ENCODE measurements at regions not wholly inside any gene's neighbourhood (a gene's known extent, or its start where the extent isn't known, plus 50 kb on each side); places are given as distances from the start of the nearest gene placed in this dataset.
"Not testable (repeated sequence)": the region's sequence is repeated elsewhere in the genome, so short reads cannot be mapped to it uniquely, and the experiment has no call there.

GRCh38 chr2:82992968-82993367 is 1466.1 kb downstream of the SUCLG1 start:
- Histone ChIP-seq H3K9me3 (ENCODE audit: control insufficient read depth in 2 of 3, low read length in 3 of 3) (no peaks in the 10 kb centered on the region), H3K27ac (ENCODE audit: low read depth, low read length) (no peak overlapping the region), H3K4me1 (ENCODE audit: control insufficient read depth in 2 of 2, insufficient read depth in 2 of 2, low read length in 2 of 2) (no peaks in the 10 kb centered on the region), H3K27me3 (ENCODE audit: control insufficient read depth in 2 of 2, insufficient read depth in 2 of 2, low read length in 2 of 2) (no peaks in the 10 kb centered on the region), H3K4me3 (ENCODE audit: low read length) (no peak overlapping the region), H3K36me3 (ENCODE audit: control insufficient read depth in 2 of 3, insufficient read depth in 3 of 3, low read length in 3 of 3) (no peaks in the 10 kb centered on the region)
- ChIA-PET CTCF (no interaction called here), POLR2A (no interaction called here)
- Mint-ChIP-seq H3K4me1 (no peaks in the 10 kb centered on the region), H3K4me3 (no peak overlapping the region), H3K36me3 (no peaks in the 10 kb centered on the region), H3K27ac (no peak overlapping the region), H3K27me3 (no peaks in the 10 kb centered on the region), H3K9me3 (peaks cover 0 to 16% (median 0%) of the 10 kb centered on the region in 11 donors)
- ATAC-seq (no peak), DNase-seq (no peak)
- intact Hi-C loops (cut with micrococcal nuclease) = no loop called here

GRCh38 chr2:82987706-82988105 is 1471.4 kb downstream of the SUCLG1 start:
- CTCF ChIA-PET; POLR2A ChIA-PET; H3K4me3 Mint-ChIP-seq; H3K27ac ChIP-seq (ENCODE audit: low read depth, low read length); H3K36me3 Mint-ChIP-seq; intact Hi-C loops (cut with micrococcal nuclease); H3K4me3 ChIP-seq (ENCODE audit: low read length); H3K36me3 ChIP-seq (ENCODE audit: control insufficient read depth in 2 of 3, insufficient read depth in 3 of 3, low read length in 3 of 3); DNase-seq; H3K4me1 Mint-ChIP-seq; H3K27me3 ChIP-seq (ENCODE audit: control insufficient read depth in 2 of 2, insufficient read depth in 2 of 2, low read length in 2 of 2); H3K4me1 ChIP-seq (ENCODE audit: control insufficient read depth in 2 of 2, insufficient read depth in 2 of 2, low read length in 2 of 2); H3K27me3 Mint-ChIP-seq; H3K27ac Mint-ChIP-seq; H3K9me3 ChIP-seq (ENCODE audit: control insufficient read depth in 2 of 3, low read length in 3 of 3); ATAC-seq: not testable (repeated sequence)
- peaks cover 0 to 21% (median 8%) of the 10 kb centered on the region in 11 donors for H3K9me3 Mint-ChIP-seq

GRCh38 chr2:82986899-82987298 is 1472.2 kb downstream of the SUCLG1 start:
- POLR2A ChIA-PET = no interaction called here

GRCh38 chr2:82985572-82986197 is 1473.4 kb downstream of the SUCLG1 start:
- Histone ChIP-seq H3K4me1 (ENCODE audit: control insufficient read depth in 2 of 2, insufficient read depth in 2 of 2, low read length in 2 of 2) (no peaks in the 10 kb centered on the region), H3K4me3 (ENCODE audit: low read length) (no peak overlapping the region), H3K9me3 (ENCODE audit: control insufficient read depth in 2 of 3, low read length in 3 of 3) (peaks cover 0 to 4% (median 0%) of the 10 kb centered on the region in 3 experiments), H3K36me3 (ENCODE audit: control insufficient read depth in 2 of 3, insufficient read depth in 3 of 3, low read length in 3 of 3) (no peaks in the 10 kb centered on the region), H3K27me3 (ENCODE audit: control insufficient read depth in 2 of 2, insufficient read depth in 2 of 2, low read length in 2 of 2) (no peaks in the 10 kb centered on the region), H3K27ac (ENCODE audit: low read depth, low read length) (no peak overlapping the region)
- ATAC-seq = no peak
- Mint-ChIP-seq H3K27me3 (no peaks in the 10 kb centered on the region), H3K27ac (no peak overlapping the region), H3K4me3 (no peak overlapping the region), H3K9me3 (peaks cover 0 to 25% (median 11%) of the 10 kb centered on the region in 11 donors), H3K4me1 (no peaks in the 10 kb centered on the region), H3K36me3 (no peaks in the 10 kb centered on the region)
- ChIA-PET CTCF (no interaction called here), POLR2A (no interaction called here)
- DNase-seq = no peak
- intact Hi-C loops (cut with micrococcal nuclease) = no loop called here

More at GRCh38 chr2:82986899-82987298, 1472.2 kb downstream of the SUCLG1 start:
- CTCF ChIA-PET = no interaction called here
- no peak overlapping the region for H3K27ac ChIP-seq (ENCODE audit: low read depth, low read length)
- Mint-ChIP-seq H3K36me3 (no peaks in the 10 kb centered on the region), H3K27ac (no peak overlapping the region), H3K27me3 (no peaks in the 10 kb centered on the region), H3K4me1 (no peaks in the 10 kb centered on the region), H3K9me3 (peaks cover 0 to 24% (median 11%) of the 10 kb centered on the region in 11 donors), H3K4me3 (no peak overlapping the region)
- H3K9me3 ChIP-seq (ENCODE audit: control insufficient read depth in 2 of 3, low read length in 3 of 3) = peaks cover 0 to 4% (median 0%) of the 10 kb centered on the region in 3 experiments
- ATAC-seq = no peak
- intact Hi-C loops (cut with micrococcal nuclease) = no loop called here
- no peak overlapping the region for H3K4me3 ChIP-seq (ENCODE audit: low read length)
- H3K27me3 ChIP-seq (ENCODE audit: control insufficient read depth in 2 of 2, insufficient read depth in 2 of 2, low read length in 2 of 2) = no peaks in the 10 kb centered on the region
- no peaks in the 10 kb centered on the region for H3K4me1 ChIP-seq (ENCODE audit: control insufficient read depth in 2 of 2, insufficient read depth in 2 of 2, low read length in 2 of 2)
- H3K36me3 ChIP-seq (ENCODE audit: control insufficient read depth in 2 of 3, insufficient read depth in 3 of 3, low read length in 3 of 3) = no peaks in the 10 kb centered on the region
- DNase-seq = no peak

- Histone ChIP-seq H3K4me1 (ENCODE audit: control insufficient read depth in 2 of 2, insufficient read depth in 2 of 2, low read length in 2 of 2) (no peaks in the 10 kb centered on the region), H3K4me3 (ENCODE audit: low read length) (no peak overlapping the region), H3K27me3 (ENCODE audit: control insufficient read depth in 2 of 2, insufficient read depth in 2 of 2, low read length in 2 of 2) (no peaks in the 10 kb centered on the region), H3K9me3 (ENCODE audit: control insufficient read depth in 2 of 3, low read length in 3 of 3) (no peaks in the 10 kb centered on the region), H3K27ac (ENCODE audit: low read depth, low read length) (no peak overlapping the region), H3K36me3 (ENCODE audit: control insufficient read depth in 2 of 3, insufficient read depth in 3 of 3, low read length in 3 of 3) (no peaks in the 10 kb centered on the region)
- Mint-ChIP-seq H3K27ac (no peak overlapping the region), H3K27me3 (no peaks in the 10 kb centered on the region), H3K9me3 (peaks cover 0 to 21% (median 2%) of the 10 kb centered on the region in 11 donors), H3K4me3 (no peak overlapping the region), H3K4me1 (no peaks in the 10 kb centered on the region), H3K36me3 (no peaks in the 10 kb centered on the region)
- ChIA-PET CTCF (no interaction called here), POLR2A (no interaction called here)
- intact Hi-C loops (cut with micrococcal nuclease) = no loop called here
- DNase-seq (no peak), ATAC-seq (no peak)
These were observed 1490.7 kb downstream of the SUCLG1 start for GRCh38 chr2:82968358-82968757.

GRCh38 chr2:82964341-82964740 is 1494.7 kb downstream of the SUCLG1 start:
- no peaks in the 10 kb centered on the region for H3K27me3 Mint-ChIP-seq

GRCh38 chr2:82959727-82960126 is 1499.4 kb downstream of the SUCLG1 start:
- CTCF ChIA-PET = no interaction called here
- H3K4me3 Mint-ChIP-seq = no peak overlapping the region
- intact Hi-C loops (cut with micrococcal nuclease) = no loop called here
- H3K27ac ChIP-seq (ENCODE audit: low read depth, low read length) = no peak overlapping the region
- no peaks in the 10 kb centered on the region for H3K4me1 ChIP-seq (ENCODE audit: control insufficient read depth in 2 of 2, insufficient read depth in 2 of 2, low read length in 2 of 2)
- H3K36me3 ChIP-seq (ENCODE audit: control insufficient read depth in 2 of 3, insufficient read depth in 3 of 3, low read length in 3 of 3) = no peaks in the 10 kb centered on the region
- POLR2A ChIA-PET = no interaction called here
- no peaks in the 10 kb centered on the region for H3K27me3 Mint-ChIP-seq
- no peak overlapping the region for H3K27ac Mint-ChIP-seq
- DNase-seq = no peak
- no peak overlapping the region for H3K4me3 ChIP-seq (ENCODE audit: low read length)
- no peaks in the 10 kb centered on the region for H3K4me1 Mint-ChIP-seq
- H3K9me3 ChIP-seq (ENCODE audit: control insufficient read depth in 2 of 3, low read length in 3 of 3) = no peaks in the 10 kb centered on the region
- no peaks in the 10 kb centered on the region for H3K36me3 Mint-ChIP-seq
- H3K9me3 Mint-ChIP-seq = peaks cover 0 to 7% (median 2%) of the 10 kb centered on the region in 11 donors
- H3K27me3 ChIP-seq (ENCODE audit: control insufficient read depth in 2 of 2, insufficient read depth in 2 of 2, low read length in 2 of 2) = no peaks in the 10 kb centered on the region
- ATAC-seq = no peak

More at GRCh38 chr2:82964341-82964740, 1494.7 kb downstream of the SUCLG1 start:
- POLR2A ChIA-PET = no interaction called here
- Histone ChIP-seq H3K9me3 (ENCODE audit: control insufficient read depth in 2 of 3, low read length in 3 of 3) (no peaks in the 10 kb centered on the region), H3K36me3 (ENCODE audit: control insufficient read depth in 2 of 3, insufficient read depth in 3 of 3, low read length in 3 of 3) (no peaks in the 10 kb centered on the region), H3K27ac (ENCODE audit: low read depth, low read length) (no peak overlapping the region), H3K4me3 (ENCODE audit: low read length) (no peak overlapping the region), H3K27me3 (ENCODE audit: control insufficient read depth in 2 of 2, insufficient read depth in 2 of 2, low read length in 2 of 2) (no peaks in the 10 kb centered on the region), H3K4me1 (ENCODE audit: control insufficient read depth in 2 of 2, insufficient read depth in 2 of 2, low read length in 2 of 2) (no peaks in the 10 kb centered on the region)
- no peak for DNase-seq
- H3K27ac Mint-ChIP-seq = no peak overlapping the region
- ATAC-seq = no peak
- H3K4me3 Mint-ChIP-seq = no peak overlapping the region
- H3K36me3 Mint-ChIP-seq = no peaks in the 10 kb centered on the region
- no peaks in the 10 kb centered on the region for H3K4me1 Mint-ChIP-seq
- CTCF ChIA-PET = no interaction called here
- intact Hi-C loops (cut with micrococcal nuclease) = no loop called here
- H3K9me3 Mint-ChIP-seq = peaks cover 0 to 13% (median 4%) of the 10 kb centered on the region in 11 donors
